ENCODE measurements at regions not wholly inside any gene's neighbourhood (a gene's known extent, or its start where the extent isn't known, plus 50 kb on each side); places are given as distances from the start of the nearest gene placed in this dataset.

GRCh38 chr2:19649142-19649541 lies 252.6 kb downstream of the TTC32 start:
- no peak overlapping the region for H2BK12ac ChIP-seq (ENCODE audit: insufficient read length, low read depth, low read length)
- H4K8ac ChIP-seq (replicated peaks; ENCODE audit: insufficient read length, low read depth, low read length): no peak overlapping the region
- no peak overlapping the region for H4K5ac ChIP-seq (ENCODE audit: insufficient read length, low read depth, low read length)
- no peak overlapping the region for H3K56ac ChIP-seq (ENCODE audit: insufficient read length, low read depth, low read length)
- H2BK20ac ChIP-seq (ENCODE audit: low read depth, low read length, poor library complexity, severe bottlenecking): no peak overlapping the region
- H4K91ac ChIP-seq (ENCODE audit: insufficient read length, low read depth, low read length): no peak overlapping the region
- no peak overlapping the region for H3K9ac ChIP-seq (ENCODE audit: extremely low read depth, insufficient read length, low read length)
- no peak for DNase-seq
- H2BK15ac ChIP-seq (ENCODE audit: low read depth, low read length): no peak overlapping the region
- no peaks in the 10 kb centered on the region for H3K23me2 ChIP-seq (ENCODE audit: insufficient read length, low read depth, low read length, poor library complexity, severe bottlenecking)
- Mint-ChIP-seq H3K27me3 (ENCODE audit: low read depth) (peaks cover 2% of the 10 kb centered on the region; the same call in 1 of the 2 replicates), H3K9me3 (no peaks in the 10 kb centered on the region), H3K4me3 (no peak overlapping the region), H3K36me3 (ENCODE audit: insufficient read depth in 1 of 3, low read depth in 3 of 3) (no peaks in the 10 kb centered on the region), H3K4me1 (peaks cover 6 to 13% of the 10 kb centered on the region in 2 experiments; a peak in 2 of 4 replicates), H3K27ac (peak overlapping the region in 1 of 3 experiments; percentile 25; a peak in 1 of 7 replicates)
- H2BK120ac ChIP-seq (ENCODE audit: low read depth, low read length, poor library complexity, severe bottlenecking): no peak overlapping the region
- peaks cover 2% of the 10 kb centered on the region; the same call in 1 of the 2 replicates for H3K4me1 ChIP-seq (ENCODE audit: insufficient read depth, low read length)
- H3K14ac ChIP-seq (ENCODE audit: insufficient read depth, low read length): no peak overlapping the region
- WGBS (ENCODE audit: extremely low coverage, insufficient read length, low lambda C conversion rate): no CpG with 5 or more reads among the region's 1 CpG
- no peaks in the 10 kb centered on the region for H4K20me1 ChIP-seq (ENCODE audit: control insufficient read depth, insufficient read depth, insufficient read length)
- no peak overlapping the region for H2AFZ ChIP-seq (ENCODE audit: low read length)
- H3K4me2 ChIP-seq (ENCODE audit: insufficient read depth, insufficient read length, low read length): no peak overlapping the region
- H3T11ph ChIP-seq (ENCODE audit: low read length): no peak overlapping the region
- H2AK5ac ChIP-seq (ENCODE audit: insufficient read length, low read length): no peak overlapping the region
- TF ChIP-seq CTCF (conservative IDR thresholded peaks at IDR 0.05): no peak
- H2BK5ac ChIP-seq (ENCODE audit: insufficient read length, low read length): no peak overlapping the region
- no peaks in the 10 kb centered on the region for H3K27me3 ChIP-seq (ENCODE audit: insufficient read depth, low read length)
- no peak overlapping the region for H3K23ac ChIP-seq (ENCODE audit: insufficient read length, low read depth, low read length)
- no peak overlapping the region for H3K27ac ChIP-seq (ENCODE audit: insufficient read length, low read depth, low read length)
- no peaks in the 10 kb centered on the region for H3K79me2 ChIP-seq (ENCODE audit: insufficient read depth, low read length)
- H3K79me1 ChIP-seq (ENCODE audit: insufficient read depth, low read depth, low read length, poor library complexity, severe bottlenecking): no peaks in the 10 kb centered on the region
- no peak overlapping the region for H3K18ac ChIP-seq (ENCODE audit: insufficient read length, low read depth, low read length)
- H3K9me3 ChIP-seq (ENCODE audit: control insufficient read depth, low read depth, low read length): no peaks in the 10 kb centered on the region
- no peak overlapping the region for H3K4ac ChIP-seq (ENCODE audit: low read depth, low read length)

Data from H9 (cell line).